Fibroblast of lung (primary cell): ENCODE measurements at regions not wholly inside any gene's neighbourhood (a gene's known extent, or its start where the extent isn't known, plus 50 kb on each side); places are given as distances from the start of the nearest gene placed in this dataset.

Experiments
- DNase-seq, 2 donors: peaks; one replicate each; pipeline versions ENCODE4 v3.0.0 to v3.0.0-alpha.2; 2010; ENCODE audit warnings: low read depth in 2 of 2
- H2AFZ ChIP-seq: 2 replicates; pipeline ENCODE4 v1.5.1; 2012; ENCODE audit warnings: low read length, control low read depth, inconsistent platforms
- H3K27ac ChIP-seq: 2 replicates; pipeline ENCODE4 v1.5.1; 2011; ENCODE audit warnings: low read length, control low read depth; ENCODE audit not compliant: insufficient read depth
- H3K27me3 ChIP-seq: 2 replicates; pipeline ENCODE4 v1.5.1; 2011; ENCODE audit warnings: mild to moderate bottlenecking, low read length; ENCODE audit not compliant: control insufficient read depth, insufficient read depth
- H3K36me3 ChIP-seq: 2 replicates; pipeline ENCODE4 v1.5.1; 2011; ENCODE audit warnings: low read length; ENCODE audit not compliant: control insufficient read depth, insufficient read depth
- H3K4me1 ChIP-seq: 2 replicates; pipeline ENCODE4 v1.5.1; 2011; ENCODE audit warnings: low read length; ENCODE audit not compliant: control insufficient read depth, insufficient read depth; ENCODE audit errors: extremely low read depth
- H3K4me2 ChIP-seq: 2 replicates; pipeline ENCODE4 v1.5.1; 2011; ENCODE audit warnings: low read length, control low read depth; ENCODE audit not compliant: insufficient read depth; ENCODE audit errors: extremely low read depth
- H3K4me3 ChIP-seq, 4 experiments: fragments of 200-600 bp in 1 of 4; sonication (generic) in 1 of 4; replicated peaks in 1 of 4; 2 replicates each; pipeline ENCODE4 v1.5.1; 2011 to 2016; ENCODE audit warnings: low read length in 4 of 4, low read depth in 3 of 4, mild to moderate bottlenecking in 3 of 4, control low read depth in 2 of 4, inconsistent platforms in 1 of 4, mixed read lengths in 1 of 4; ENCODE audit not compliant: insufficient read depth in 1 of 4; ENCODE audit errors: control extremely low read depth in 1 of 4
- H3K79me2 ChIP-seq: 2 replicates; pipeline ENCODE4 v1.5.1; 2012; ENCODE audit warnings: mild to moderate bottlenecking, low read length, inconsistent platforms; ENCODE audit not compliant: control insufficient read depth, insufficient read depth
- H3K9ac ChIP-seq: 2 replicates; pipeline ENCODE4 v1.5.1; 2011; ENCODE audit warnings: mild to moderate bottlenecking, low read length, control low read depth; ENCODE audit not compliant: insufficient read depth
- H3K9me3 ChIP-seq: 2 replicates; pipeline ENCODE4 v1.5.1; 2012; ENCODE audit warnings: low read depth, low read length; ENCODE audit not compliant: control insufficient read depth, insufficient read depth
- H4K20me1 ChIP-seq: 2 replicates; pipeline ENCODE4 v1.5.1; 2011; ENCODE audit warnings: low read length; ENCODE audit not compliant: control insufficient read depth, insufficient read depth; ENCODE audit errors: extremely low read depth
- CTCF ChIP-seq, 2 donors: IDR thresholded peaks in 1 of 2; conservative IDR thresholded peaks in 1 of 2; 1 replicate in 1 of 2; 2 replicates in 1 of 2; pipeline ENCODE4 v1.5.1; 2011 to 2012; ENCODE audit warnings: low read length in 2 of 2, control low read depth in 1 of 2, inconsistent platforms in 1 of 2, low read depth in 1 of 2, mild to moderate bottlenecking in 1 of 2
- EZH2 ChIP-seq: IDR thresholded peaks from 2 replicates; pipeline ENCODE4 v1.5.1; 2012; ENCODE audit warnings: low read length, control low read depth, mild to moderate bottlenecking; ENCODE audit errors: missing control alignments

- Histone ChIP-seq H3K27ac (no peak overlapping the region), H3K36me3 (no peaks in the 10 kb centered on the region), H3K27me3 (peaks cover 4% of the 10 kb centered on the region), H3K9me3 (no peaks in the 10 kb centered on the region), H3K79me2 (no peaks in the 10 kb centered on the region), H3K4me2 (no peak overlapping the region), H4K20me1 (no peaks in the 10 kb centered on the region), H3K4me3 (no peak overlapping the region), H3K4me1 (no peaks in the 10 kb centered on the region), H2AFZ (no peak overlapping the region), H3K9ac (no peak overlapping the region)
- TF ChIP-seq EZH2 (no peak), CTCF (conservative IDR thresholded peaks at IDR 0.05 in 1 of 2, IDR thresholded peaks at IDR 0.05 in 1 of 2; ENCODE audit: low read depth in 1 of 2, low read length in 2 of 2) (no peak)
- no peak for DNase-seq
Measured at GRCh38 chr17:79176792-79177601, 102.4 kb downstream of the ENGASE start.

- H3K4me3 ChIP-seq = no peak overlapping the region
- TF ChIP-seq CTCF (conservative IDR thresholded peaks at IDR 0.05 in 1 of 2, IDR thresholded peaks at IDR 0.05 in 1 of 2; ENCODE audit: low read depth in 1 of 2, low read length in 2 of 2) (no peak), EZH2 (no peak)
- no peak overlapping the region for H3K9ac ChIP-seq
- no peaks in the 10 kb centered on the region for H3K36me3 ChIP-seq
- H3K27me3 ChIP-seq = peaks cover 4% of the 10 kb centered on the region
- H2AFZ ChIP-seq = no peak overlapping the region
- DNase-seq = no peak
- H3K4me2 ChIP-seq = no peak overlapping the region
- no peak overlapping the region for H3K27ac ChIP-seq
- H3K79me2 ChIP-seq = no peaks in the 10 kb centered on the region
- H4K20me1 ChIP-seq = no peaks in the 10 kb centered on the region
- H3K9me3 ChIP-seq = no peaks in the 10 kb centered on the region
- H3K4me1 ChIP-seq = no peaks in the 10 kb centered on the region
Measured at GRCh38 chr17:79174905-79175856, 100.6 kb downstream of the ENGASE start.

GRCh38 chr17:79174193-79174765 is 99.7 kb downstream of the ENGASE start:
- H3K27me3 ChIP-seq = peaks cover 4% of the 10 kb centered on the region
- TF ChIP-seq EZH2 = no peak
- no peaks in the 10 kb centered on the region for H3K36me3 ChIP-seq

More at GRCh38 chr17:79174193-79174765, 99.7 kb downstream of the ENGASE start:
- Histone ChIP-seq H3K9me3 (no peaks in the 10 kb centered on the region), H3K4me3 (no peak overlapping the region), H4K20me1 (no peaks in the 10 kb centered on the region), H3K4me2 (no peak overlapping the region), H3K27ac (no peak overlapping the region), H3K4me1 (no peaks in the 10 kb centered on the region), H2AFZ (no peak overlapping the region), H3K9ac (no peak overlapping the region), H3K79me2 (no peaks in the 10 kb centered on the region)
- DNase-seq = no peak
